H1 (cell line): ENCODE measurements at regions not wholly inside any gene's neighbourhood (a gene's known extent, or its start where the extent isn't known, plus 50 kb on each side); places are given as distances from the start of the nearest gene placed in this dataset.

Source experiments
- ASH2L ChIP-seq: fragments of 200-600, 300-600 bp; sonication (generic); IDR thresholded peaks from one replicate; pipeline ENCODE4 v1.7.1; 2017; ENCODE audit warnings: low read length
- ATF2 ChIP-seq: IDR thresholded peaks from 2 replicates; pipeline ENCODE4 v1.6.1; 2012; ENCODE audit warnings: low read length, inconsistent platforms
- CBX5 ChIP-seq: fragments of 300-800, 300-1000 bp; sonication (generic); IDR thresholded peaks from 2 replicates; pipeline ENCODE4 v1.7.1; 2016; ENCODE audit warnings: antibody characterized with exemption, low read length, low read depth
- JUND ChIP-seq: IDR thresholded peaks from 2 replicates; pipeline ENCODE4 v1.6.1; 2011; ENCODE audit warnings: mild to moderate bottlenecking, improper control_type of control experiment, low read length
- SIN3A ChIP-seq, 2 experiments: IDR thresholded peaks in 1 of 2; conservative IDR thresholded peaks in 1 of 2; 2 replicates each; pipeline ENCODE4 v1.6.1; 2011 to 2012; ENCODE audit warnings: low read length in 2 of 2, improper control_type of control experiment in 1 of 2, low read depth in 1 of 2, mild to moderate bottlenecking in 1 of 2
- TAF1 ChIP-seq: IDR thresholded peaks from 2 replicates; pipeline ENCODE4 v1.6.1; 2011; ENCODE audit warnings: mild to moderate bottlenecking, low read depth, low read length
- ZNF274 ChIP-seq: IDR thresholded peaks from 2 replicates; pipeline ENCODE4 v1.7.0; 2012; ENCODE audit warnings: low read length, borderline replicate concordance; ENCODE audit errors: extremely low read depth
- TF ChIP-seq, protein P1 (sequence below), 3 experiments: IDR thresholded peaks; 1 replicate in 2 of 3; 2 replicates in 1 of 3; pipeline versions ENCODE4 v1.5.1 to v1.6.1; 2011; ENCODE audit warnings: low read length in 3 of 3, mild to moderate bottlenecking in 3 of 3, inconsistent platforms in 2 of 3, low read depth in 1 of 3, moderate library complexity in 1 of 3; ENCODE audit not compliant: insufficient read depth in 1 of 3; ENCODE audit errors: control extremely low read depth in 1 of 3

DNA sequence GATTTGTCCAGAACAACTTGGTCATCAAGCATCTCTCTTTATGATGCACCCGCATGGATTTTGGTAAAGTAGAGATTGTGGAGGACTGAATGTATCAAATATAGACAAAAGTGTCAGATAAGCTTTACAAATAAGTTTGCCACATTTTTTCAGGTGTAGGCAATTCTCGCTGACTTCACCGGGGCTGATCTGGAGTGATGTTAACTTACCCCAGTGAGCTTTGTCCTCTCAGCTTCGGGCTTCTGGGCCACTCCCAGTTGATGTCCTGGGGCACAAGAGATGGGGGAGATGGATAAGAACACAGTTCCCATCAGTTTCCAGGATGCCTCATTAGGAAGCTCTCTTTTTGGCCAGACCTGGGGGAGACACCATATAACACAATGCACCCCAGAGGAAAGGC, 117.7 kb downstream of the ETS2 start:
- TF ChIP-seq JUND (no peak), SIN3A (conservative IDR thresholded peaks at IDR 0.05 in 1 of 2, IDR thresholded peaks at IDR 0.05 in 1 of 2; ENCODE audit: low read depth in 1 of 2, low read length in 2 of 2) (no peak), ASH2L (no peak), CBX5 (no peak), ZNF274 (no peak), ATF2 (no peak), TAF1 (no peak)
- TF ChIP-seq, protein P1, sequence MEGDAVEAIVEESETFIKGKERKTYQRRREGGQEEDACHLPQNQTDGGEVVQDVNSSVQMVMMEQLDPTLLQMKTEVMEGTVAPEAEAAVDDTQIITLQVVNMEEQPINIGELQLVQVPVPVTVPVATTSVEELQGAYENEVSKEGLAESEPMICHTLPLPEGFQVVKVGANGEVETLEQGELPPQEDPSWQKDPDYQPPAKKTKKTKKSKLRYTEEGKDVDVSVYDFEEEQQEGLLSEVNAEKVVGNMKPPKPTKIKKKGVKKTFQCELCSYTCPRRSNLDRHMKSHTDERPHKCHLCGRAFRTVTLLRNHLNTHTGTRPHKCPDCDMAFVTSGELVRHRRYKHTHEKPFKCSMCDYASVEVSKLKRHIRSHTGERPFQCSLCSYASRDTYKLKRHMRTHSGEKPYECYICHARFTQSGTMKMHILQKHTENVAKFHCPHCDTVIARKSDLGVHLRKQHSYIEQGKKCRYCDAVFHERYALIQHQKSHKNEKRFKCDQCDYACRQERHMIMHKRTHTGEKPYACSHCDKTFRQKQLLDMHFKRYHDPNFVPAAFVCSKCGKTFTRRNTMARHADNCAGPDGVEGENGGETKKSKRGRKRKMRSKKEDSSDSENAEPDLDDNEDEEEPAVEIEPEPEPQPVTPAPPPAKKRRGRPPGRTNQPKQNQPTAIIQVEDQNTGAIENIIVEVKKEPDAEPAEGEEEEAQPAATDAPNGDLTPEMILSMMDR (IDR thresholded peaks at IDR 0.05; ENCODE audit: control extremely low read depth in 1 of 3, insufficient read depth in 1 of 3, low read depth in 1 of 3, low read length in 3 of 3), result no peak
